ENCODE measurements at regions not wholly inside any gene's neighbourhood (a gene's known extent, or its start where the extent isn't known, plus 50 kb on each side); places are given as distances from the start of the nearest gene placed in this dataset.

DNA sequence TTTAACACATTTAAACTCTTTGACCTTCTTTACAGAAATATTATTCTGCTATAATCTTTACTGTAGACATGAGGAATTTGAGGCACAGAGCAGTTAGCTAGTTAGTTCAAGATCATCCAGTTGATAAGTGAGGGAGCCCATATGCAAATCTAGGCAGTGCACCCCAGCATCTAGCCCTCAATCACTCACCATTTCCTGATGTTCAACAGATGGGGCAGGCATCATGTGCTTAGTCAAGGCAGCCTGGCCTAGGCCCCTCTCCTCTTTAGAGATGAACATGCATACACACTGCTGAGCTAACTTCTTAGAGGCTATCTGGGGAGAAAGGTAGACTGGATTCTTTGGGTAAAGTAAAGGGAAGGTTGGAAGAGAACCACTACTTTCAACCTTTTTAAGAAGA, 206.8 kb upstream of the SLC24A2 start:
- Histone ChIP-seq H3K79me2 (ENCODE audit: control insufficient read depth, insufficient read depth, low read length, poor library complexity) (no peaks in the 10 kb centered on the region), H3K23ac (ENCODE audit: low read length) (no peak overlapping the region), H3K14ac (ENCODE audit: low read length) (no peak overlapping the region), H3K27me3 (ENCODE audit: insufficient read depth, low read length) (no peaks in the 10 kb centered on the region), H4K12ac (ENCODE audit: low read depth, low read length) (no peak overlapping the region), H2BK12ac (ENCODE audit: low read length) (no peak overlapping the region), H4K8ac (ENCODE audit: low read depth, low read length) (no peak overlapping the region), H2BK120ac (ENCODE audit: insufficient read depth, low read length, poor library complexity) (no peak overlapping the region), H3K4me3 (ENCODE audit: low read depth, low read length) (no peak overlapping the region), H3K27ac (ENCODE audit: low read depth, low read length) (no peak overlapping the region), H3K36me3 (ENCODE audit: control insufficient read depth in 1 of 2, insufficient read depth in 2 of 2, low read length in 2 of 2) (no peaks in the 10 kb centered on the region), H3K79me1 (ENCODE audit: low read length) (no peaks in the 10 kb centered on the region), H2BK5ac (ENCODE audit: low read depth, low read length, poor library complexity) (no peak overlapping the region), H3K18ac (ENCODE audit: low read length) (no peak overlapping the region), H3K4me2 (ENCODE audit: low read length) (no peak overlapping the region), H2AFZ (ENCODE audit: insufficient read depth, low read length, poor library complexity) (no peak overlapping the region), H3K9ac (ENCODE audit: low read length) (no peak overlapping the region), H3K9me3 (ENCODE audit: insufficient read depth, low read depth, low read length) (peaks cover 2% of the 10 kb centered on the region), H4K91ac (ENCODE audit: low read depth, low read length) (no peak overlapping the region), H2AK5ac (ENCODE audit: low read length) (no peak overlapping the region), H3K4ac (ENCODE audit: low read depth, low read length) (no peak overlapping the region), H3K4me1 (ENCODE audit: control insufficient read depth in 1 of 2, insufficient read depth in 2 of 2, low read length in 2 of 2) (no peaks in the 10 kb centered on the region)
- DNase-seq, result no peak

- Histone ChIP-seq H3K9ac (ENCODE audit: low read length) (no peak overlapping the region), H2AFZ (ENCODE audit: insufficient read depth, low read length, poor library complexity) (no peak overlapping the region), H3K18ac (ENCODE audit: low read length) (no peak overlapping the region), H3K27me3 (ENCODE audit: insufficient read depth, low read length) (no peaks in the 10 kb centered on the region), H3K4me2 (ENCODE audit: low read length) (no peak overlapping the region), H4K12ac (ENCODE audit: low read depth, low read length) (no peak overlapping the region), H3K79me2 (ENCODE audit: control insufficient read depth, insufficient read depth, low read length, poor library complexity) (no peaks in the 10 kb centered on the region), H3K23ac (ENCODE audit: low read length) (no peak overlapping the region), H3K4me1 (ENCODE audit: control insufficient read depth in 1 of 2, insufficient read depth in 2 of 2, low read length in 2 of 2) (no peaks in the 10 kb centered on the region), H3K14ac (ENCODE audit: low read length) (no peak overlapping the region), H2BK12ac (ENCODE audit: low read length) (no peak overlapping the region), H2BK5ac (ENCODE audit: low read depth, low read length, poor library complexity) (no peak overlapping the region), H3K4me3 (ENCODE audit: low read depth, low read length) (no peak overlapping the region), H3K79me1 (ENCODE audit: low read length) (no peaks in the 10 kb centered on the region), H4K8ac (ENCODE audit: low read depth, low read length) (no peak overlapping the region), H4K91ac (ENCODE audit: low read depth, low read length) (no peak overlapping the region), H2BK120ac (ENCODE audit: insufficient read depth, low read length, poor library complexity) (no peak overlapping the region), H3K36me3 (ENCODE audit: control insufficient read depth in 1 of 2, insufficient read depth in 2 of 2, low read length in 2 of 2) (no peaks in the 10 kb centered on the region), H3K27ac (ENCODE audit: low read depth, low read length) (no peak overlapping the region), H3K4ac (ENCODE audit: low read depth, low read length) (no peak overlapping the region), H3K9me3 (ENCODE audit: insufficient read depth, low read depth, low read length) (peaks cover 2% of the 10 kb centered on the region), H2AK5ac (ENCODE audit: low read length) (no peak overlapping the region)
- no CpG with 5 or more reads among the region's 2 CpGs for WGBS (ENCODE audit: extremely low coverage, insufficient coverage, insufficient read length)
- no peak for DNase-seq
These were observed 205.5 kb upstream of the SLC24A2 start for GRCh38 chr9:19994296-19994695.

- H3K79me1 ChIP-seq (ENCODE audit: low read length), result no peaks in the 10 kb centered on the region
- H4K12ac ChIP-seq (ENCODE audit: low read depth, low read length), result no peak overlapping the region
- H3K9ac ChIP-seq (ENCODE audit: low read length), result no peak overlapping the region
- no CpG with 5 or more reads among the region's 2 CpGs for WGBS (ENCODE audit: extremely low coverage, insufficient coverage, insufficient read length)
- no peak overlapping the region for H3K4ac ChIP-seq (ENCODE audit: low read depth, low read length)
- H3K4me1 ChIP-seq (ENCODE audit: control insufficient read depth in 1 of 2, insufficient read depth in 2 of 2, low read length in 2 of 2), result no peaks in the 10 kb centered on the region
- H4K91ac ChIP-seq (ENCODE audit: low read depth, low read length), result no peak overlapping the region
- H3K4me3 ChIP-seq (ENCODE audit: low read depth, low read length), result no peak overlapping the region
- no peak overlapping the region for H4K8ac ChIP-seq (ENCODE audit: low read depth, low read length)
- DNase-seq, result no peak
- no peaks in the 10 kb centered on the region for H3K36me3 ChIP-seq (ENCODE audit: control insufficient read depth in 1 of 2, insufficient read depth in 2 of 2, low read length in 2 of 2)
- H2BK12ac ChIP-seq (ENCODE audit: low read length), result no peak overlapping the region
- H3K9me3 ChIP-seq (ENCODE audit: insufficient read depth, low read depth, low read length), result no peaks in the 10 kb centered on the region
- H2AK5ac ChIP-seq (ENCODE audit: low read length), result no peak overlapping the region
- H3K79me2 ChIP-seq (ENCODE audit: control insufficient read depth, insufficient read depth, low read length, poor library complexity), result no peaks in the 10 kb centered on the region
- H3K27me3 ChIP-seq (ENCODE audit: insufficient read depth, low read length), result no peaks in the 10 kb centered on the region
- H3K27ac ChIP-seq (ENCODE audit: low read depth, low read length), result no peak overlapping the region
- no peak overlapping the region for H2BK120ac ChIP-seq (ENCODE audit: insufficient read depth, low read length, poor library complexity)
- H3K18ac ChIP-seq (ENCODE audit: low read length), result no peak overlapping the region
- H3K14ac ChIP-seq (ENCODE audit: low read length), result no peak overlapping the region
- no peak overlapping the region for H3K23ac ChIP-seq (ENCODE audit: low read length)
- H2AFZ ChIP-seq (ENCODE audit: insufficient read depth, low read length, poor library complexity), result no peak overlapping the region
- no peak overlapping the region for H3K4me2 ChIP-seq (ENCODE audit: low read length)
- no peak overlapping the region for H2BK5ac ChIP-seq (ENCODE audit: low read depth, low read length, poor library complexity)
These were observed 203.7 kb upstream of the SLC24A2 start for GRCh38 chr9:19992556-19992955.

- Histone ChIP-seq H2BK12ac (ENCODE audit: low read length) (no peak overlapping the region), H4K91ac (ENCODE audit: low read depth, low read length) (no peak overlapping the region), H3K4me3 (ENCODE audit: low read depth, low read length) (no peak overlapping the region), H3K9me3 (ENCODE audit: insufficient read depth, low read depth, low read length) (no peaks in the 10 kb centered on the region), H2AK5ac (ENCODE audit: low read length) (no peak overlapping the region), H3K79me2 (ENCODE audit: control insufficient read depth, insufficient read depth, low read length, poor library complexity) (no peaks in the 10 kb centered on the region), H3K79me1 (ENCODE audit: low read length) (no peaks in the 10 kb centered on the region), H3K4me1 (ENCODE audit: control insufficient read depth in 1 of 2, insufficient read depth in 2 of 2, low read length in 2 of 2) (no peaks in the 10 kb centered on the region), H3K36me3 (ENCODE audit: control insufficient read depth in 1 of 2, insufficient read depth in 2 of 2, low read length in 2 of 2) (no peaks in the 10 kb centered on the region), H2BK120ac (ENCODE audit: insufficient read depth, low read length, poor library complexity) (no peak overlapping the region), H3K27ac (ENCODE audit: low read depth, low read length) (no peak overlapping the region), H3K4ac (ENCODE audit: low read depth, low read length) (no peak overlapping the region), H4K12ac (ENCODE audit: low read depth, low read length) (no peak overlapping the region), H4K8ac (ENCODE audit: low read depth, low read length) (no peak overlapping the region), H3K23ac (ENCODE audit: low read length) (no peak overlapping the region), H3K9ac (ENCODE audit: low read length) (no peak overlapping the region), H3K14ac (ENCODE audit: low read length) (no peak overlapping the region), H3K18ac (ENCODE audit: low read length) (no peak overlapping the region), H2BK5ac (ENCODE audit: low read depth, low read length, poor library complexity) (no peak overlapping the region), H2AFZ (ENCODE audit: insufficient read depth, low read length, poor library complexity) (no peak overlapping the region), H3K27me3 (ENCODE audit: insufficient read depth, low read length) (no peaks in the 10 kb centered on the region), H3K4me2 (ENCODE audit: low read length) (no peak overlapping the region)
- DNase-seq, result no peak
- no CpG with 5 or more reads among the region's 1 CpG for WGBS (ENCODE audit: extremely low coverage, insufficient coverage, insufficient read length)
These were observed 200.4 kb upstream of the SLC24A2 start for GRCh38 chr9:19989213-19989612.

DNA sequence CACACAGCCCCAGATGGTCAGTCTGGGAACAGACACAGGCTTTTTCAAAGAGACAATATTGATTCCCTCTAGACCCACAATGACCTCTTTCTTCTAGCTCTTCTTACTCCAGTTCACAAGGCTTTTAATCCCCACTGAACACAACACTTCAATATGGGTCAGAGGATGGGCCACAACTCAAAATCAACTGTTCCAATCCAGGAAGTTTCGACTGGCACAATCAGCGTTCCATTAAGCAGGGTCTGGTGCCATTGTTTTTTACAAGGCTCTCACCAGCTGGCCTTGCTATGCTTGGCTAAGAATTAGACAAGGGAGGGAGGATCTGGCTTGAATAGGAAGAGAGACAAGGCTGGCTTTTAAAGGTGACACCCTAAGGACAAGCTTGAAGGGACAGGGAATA, 199.4 kb upstream of the SLC24A2 start:
- Histone ChIP-seq H3K9me3 (ENCODE audit: insufficient read depth, low read depth, low read length) (no peaks in the 10 kb centered on the region), H3K18ac (ENCODE audit: low read length) (no peak overlapping the region), H3K4me1 (ENCODE audit: control insufficient read depth in 1 of 2, insufficient read depth in 2 of 2, low read length in 2 of 2) (no peaks in the 10 kb centered on the region), H3K9ac (ENCODE audit: low read length) (no peak overlapping the region), H2BK120ac (ENCODE audit: insufficient read depth, low read length, poor library complexity) (no peak overlapping the region), H4K12ac (ENCODE audit: low read depth, low read length) (no peak overlapping the region), H4K8ac (ENCODE audit: low read depth, low read length) (no peak overlapping the region), H3K27ac (ENCODE audit: low read depth, low read length) (no peak overlapping the region), H3K79me1 (ENCODE audit: low read length) (no peaks in the 10 kb centered on the region), H3K27me3 (ENCODE audit: insufficient read depth, low read length) (no peaks in the 10 kb centered on the region), H3K4me3 (ENCODE audit: low read depth, low read length) (no peak overlapping the region), H2AFZ (ENCODE audit: insufficient read depth, low read length, poor library complexity) (no peak overlapping the region), H3K23ac (ENCODE audit: low read length) (no peak overlapping the region), H4K91ac (ENCODE audit: low read depth, low read length) (no peak overlapping the region), H2AK5ac (ENCODE audit: low read length) (no peak overlapping the region), H3K79me2 (ENCODE audit: control insufficient read depth, insufficient read depth, low read length, poor library complexity) (no peaks in the 10 kb centered on the region), H3K36me3 (ENCODE audit: control insufficient read depth in 1 of 2, insufficient read depth in 2 of 2, low read length in 2 of 2) (no peaks in the 10 kb centered on the region), H3K4ac (ENCODE audit: low read depth, low read length) (no peak overlapping the region), H2BK12ac (ENCODE audit: low read length) (no peak overlapping the region), H3K4me2 (ENCODE audit: low read length) (no peak overlapping the region), H2BK5ac (ENCODE audit: low read depth, low read length, poor library complexity) (no peak overlapping the region), H3K14ac (ENCODE audit: low read length) (no peak overlapping the region)
- no CpG with 5 or more reads among the region's 2 CpGs for WGBS (ENCODE audit: extremely low coverage, insufficient coverage, insufficient read length)
- DNase-seq, result no peak

Measured in trophoblast cell (in vitro differentiated cells and primary cell).